ENCODE measurements at regions not wholly inside any gene's neighbourhood (a gene's known extent, or its start where the extent isn't known, plus 50 kb on each side); places are given as distances from the start of the nearest gene placed in this dataset.
"Not testable (repeated sequence)": the region's sequence is repeated elsewhere in the genome, so short reads cannot be mapped to it uniquely, and the experiment has no call there.

- DNase-seq, result no peak
Measured at GRCh38 chr3:151675858-151676615, 57.7 kb upstream of the AADACL2 start.

GRCh38 chr3:151673974-151674373, 59.8 kb upstream of the AADACL2 start:
- no peak for DNase-seq

GRCh38 chr3:151667762-151668161, 66.0 kb upstream of the AADACL2 start:
- DNase-seq, result not testable (repeated sequence)

GRCh38 chr3:151660885-151661284, 72.8 kb upstream of the AADACL2 start:
- DNase-seq, result peak; percentile 17 to 21

- DNase-seq, result no peak
Measured at GRCh38 chr3:151644986-151645385, 88.7 kb upstream of the AADACL2 start.

- DNase-seq, result no peak
Measured at GRCh38 chr3:151644020-151644620, 89.6 kb upstream of the AADACL2 start.

- no peak for DNase-seq
Measured at GRCh38 chr3:151639418-151639740, 94.3 kb upstream of the AADACL2 start.

- DNase-seq, result no peak
Measured at GRCh38 chr3:151638555-151639417, 94.9 kb upstream of the AADACL2 start.

GRCh38 chr3:151635905-151636304, 97.8 kb upstream of the AADACL2 start:
- DNase-seq, result no peak

- DNase-seq, result no peak
Measured at GRCh38 chr3:151631946-151632345, 101.8 kb upstream of the AADACL2 start.

- no peak for DNase-seq
Measured at GRCh38 chr3:151630938-151631441, 102.7 kb upstream of the AADACL2 start.

GRCh38 chr3:151630035-151630434, 103.7 kb upstream of the AADACL2 start:
- DNase-seq, result no peak

GRCh38 chr3:151625586-151625985, 108.1 kb upstream of the AADACL2 start:
- no peak for DNase-seq

- DNase-seq, result no peak
Measured at GRCh38 chr3:151625086-151625485, 108.6 kb upstream of the AADACL2 start.

GRCh38 chr3:151620071-151620470, 113.7 kb upstream of the AADACL2 start:
- DNase-seq, result peak; percentile 38 to 60

GRCh38 chr3:151615464-151615863, 118.3 kb upstream of the AADACL2 start:
- DNase-seq, result no peak

GRCh38 chr3:151612115-151612514, 121.6 kb upstream of the AADACL2 start:
- DNase-seq, result no peak

- DNase-seq, result no peak
Measured at GRCh38 chr3:151611419-151611818, 122.3 kb upstream of the AADACL2 start.

- no peak for DNase-seq
Measured at GRCh38 chr3:151609491-151609890, 124.2 kb upstream of the AADACL2 start.

- no peak for DNase-seq
Measured at GRCh38 chr3:151604891-151605290, 128.8 kb upstream of the AADACL2 start.

- no peak for DNase-seq
Measured at GRCh38 chr3:151600783-151601182, 132.9 kb upstream of the AADACL2 start.

- no peak for DNase-seq
Measured at GRCh38 chr3:151599103-151599672, 134.5 kb upstream of the AADACL2 start.

- DNase-seq, result no peak
Measured at GRCh38 chr3:151596940-151597339, 136.1 kb upstream of the IGSF10 start.

Data from AML-193 (cell line).